K562 (cell line): ENCODE measurements at regions not wholly inside any gene's neighbourhood (a gene's known extent, or its start where the extent isn't known, plus 50 kb on each side); places are given as distances from the start of the nearest gene placed in this dataset.

Experiments used
- ATAC-seq: fragments of 200-7000 bp; cut with Tn5 transposase; 3 replicates; pipeline ENCODE4 v1.9.1; 2020; ENCODE audit warnings: moderate library complexity
- BruUV-seq: library from RNA; stranded (reverse); fragments of 400-500 nt; replicated peaks from 2 replicates; lab custom pipeline; 2021; lab: Mats Ljungman, UMichigan
- CTCF ChIA-PET: fragments of 300-600 bp; formaldehyde crosslinking; extraction: SDS; loops from one replicate; lab custom pipeline; 2021; ENCODE audit warnings: low intra/inter-chr PET ratio; lab: Yijun Ruan, JAX
- POLR2A ChIA-PET: fragments of 300-600, 350-650 bp; sonication (Branson Sonifier 250); formaldehyde crosslinking; extraction: SDS; loops from one replicate; lab custom pipeline; 2021; ENCODE audit warnings: antibody characterized with exemption, inconsistent platforms; lab: Yijun Ruan, JAX
- DNase-seq, 4 experiments: peaks; one replicate each; pipeline versions ENCODE4 v3.0.0 to v3.0.0-alpha.2; 2011 to 2018; ENCODE audit warnings: low spot score in 3 of 4, mixed read lengths in 3 of 4; ENCODE audit errors: extremely low read depth in 1 of 4
- FAIRE-seq: peaks from 2 replicates; lab custom pipeline; 2011; peaks lifted over from hg19 to GRCh38; lab: Jason Lieb, UNC
- H2AFZ ChIP-seq: 2 replicates; pipeline ENCODE4 v1.6.0; 2011; ENCODE audit warnings: low read depth, low read length, control low read depth, inconsistent platforms
- H3K27ac ChIP-seq: fragments of 200-600 bp; 3 replicates; pipeline ENCODE4 v1.8.0; 2011; ENCODE audit warnings: low read depth, mild to moderate bottlenecking, control low read depth, inconsistent platforms, low read length, moderate library complexity, mixed read lengths; ENCODE audit errors: extremely low read depth
- H3K27me3 ChIP-seq, 2 experiments: fragments of 300-600 bp in 1 of 2; 2 replicates in 1 of 2; 3 replicates in 1 of 2; pipeline versions ENCODE4 v1.6.0 to v1.8.0; 2011; ENCODE audit warnings: inconsistent platforms in 2 of 2, low read length in 2 of 2, mild to moderate bottlenecking in 1 of 2, mixed read lengths in 1 of 2, moderate library complexity in 1 of 2; ENCODE audit not compliant: control insufficient read depth in 2 of 2, insufficient read depth in 2 of 2
- H3K36me3 ChIP-seq: fragments of 300-600 bp; 3 replicates; pipeline ENCODE4 v1.8.0; 2011; ENCODE audit warnings: mild to moderate bottlenecking, low read length, inconsistent platforms; ENCODE audit not compliant: control insufficient read depth, insufficient read depth
- H3K4me1 ChIP-seq, 2 experiments: fragments of 200-600 bp in 1 of 2; replicated peaks in 1 of 2; 2 replicates in 1 of 2; 3 replicates in 1 of 2; pipeline versions ENCODE4 v1.5.1 to v1.8.0; 2011; ENCODE audit warnings: inconsistent platforms in 2 of 2, low read length in 2 of 2, mild to moderate bottlenecking in 1 of 2, mixed read lengths in 1 of 2, moderate library complexity in 1 of 2; ENCODE audit not compliant: control insufficient read depth in 2 of 2, insufficient read depth in 2 of 2
- H3K4me2 ChIP-seq: 2 replicates; pipeline ENCODE4 v1.6.1; 2011; ENCODE audit warnings: low read length, control low read depth, inconsistent platforms, mixed read lengths; ENCODE audit not compliant: insufficient read depth
- H3K4me3 ChIP-seq: fragments of 200-600 bp; sonication (generic), shearing (Covaris generic); 2 replicates; pipeline ENCODE4 v1.5.1; 2016; ENCODE audit warnings: control low read depth, inconsistent platforms
- H3K79me2 ChIP-seq: fragments of 200-600 bp; 3 replicates; pipeline ENCODE4 v1.8.0; 2011; ENCODE audit warnings: low read length, inconsistent platforms; ENCODE audit not compliant: control insufficient read depth, insufficient read depth
- H3K9ac ChIP-seq, 2 experiments: 2 replicates each; pipeline versions ENCODE4 v1.6.0 to v1.6.1; 2011; ENCODE audit warnings: low read depth in 2 of 2, low read length in 2 of 2, control low read depth in 1 of 2, inconsistent platforms in 1 of 2, mild to moderate bottlenecking in 1 of 2, mixed read lengths in 1 of 2; ENCODE audit not compliant: insufficient read depth in 1 of 2
- H3K9me1 ChIP-seq: one replicate; pipeline ENCODE4 v1.6.0; 2011; ENCODE audit warnings: inconsistent platforms, mild to moderate bottlenecking, low read length, moderate library complexity; ENCODE audit not compliant: control insufficient read depth, insufficient read depth
- H3K9me3 ChIP-seq: replicated peaks from 2 replicates; pipeline ENCODE4 v1.5.1; 2011; ENCODE audit warnings: low read depth, low read length, inconsistent platforms; ENCODE audit not compliant: control insufficient read depth, insufficient read depth
- H4K20me1 ChIP-seq: replicated peaks from 2 replicates; pipeline ENCODE4 v1.6.1; 2011; ENCODE audit warnings: low read length, inconsistent platforms, mixed read lengths; ENCODE audit not compliant: control insufficient read depth, insufficient read depth
- ARID1B ChIP-seq: fragments of 450-650 bp; IDR thresholded peaks from 2 replicates; pipeline ENCODE4 v1.6.1; 2016; ENCODE audit warnings: antibody characterized with exemption, mild to moderate bottlenecking, inconsistent platforms
- DPF2 ChIP-seq: fragments of 450-650 bp; IDR thresholded peaks from 2 replicates; pipeline ENCODE4 v1.6.1; 2016
- JUND ChIP-seq, 2 experiments: IDR thresholded peaks; 2 replicates in 1 of 2; 3 replicates in 1 of 2; pipeline ENCODE4 v1.6.1; 2011; ENCODE audit warnings: borderline replicate concordance in 2 of 2, low read depth in 2 of 2, low read length in 2 of 2, improper control_type of control experiment in 1 of 2, missing biosample characterization in 1 of 2, missing genetic modification characterization in 1 of 2, missing genetic modification reagents in 1 of 2
- MEF2D ChIP-seq: conservative IDR thresholded peaks from 2 replicates; pipeline ENCODE4 v1.6.1; 2016; ENCODE audit warnings: low read depth, missing genetic modification characterization, missing compliant biosample characterization
- RAD51 ChIP-seq: fragments of 450-650 bp; IDR thresholded peaks from 2 replicates; pipeline ENCODE4 v1.7.1; 2016; ENCODE audit warnings: low read depth, mild to moderate bottlenecking, borderline replicate concordance
- ZNF224 ChIP-seq: sonication (generic); formaldehyde crosslinking; IDR thresholded peaks from 2 replicates; pipeline ENCODE4 v1.8.0; 2022; ENCODE audit warnings: mild to moderate bottlenecking, missing genetic modification reagents
- WGBS: fragments of 100-300 bp; shearing (Covaris generic); methylation state at CpG from one replicate; pipeline ENCODE4 v1.1.6; 2016; ENCODE audit warnings: low coverage, mixed read lengths; ENCODE audit not compliant: insufficient coverage; ENCODE audit errors: missing lambda C conversion rate; 5-methylcytosine and 5-hydroxymethylcytosine counted together
- in situ Hi-C: fragments of 300-500 bp; cut with MboI; formaldehyde crosslinking; loops from 4 replicates; pipeline ENCODE4 v1.15.0; 2018; ENCODE audit warnings: inconsistent platforms, mixed read lengths
- intact Hi-C: fragments of 100-400 bp; cut with micrococcal nuclease; formaldehyde crosslinking; loops from 2 replicates; pipeline ENCODE4 v1.14.2; 2022
- TF ChIP-seq, protein P1 (sequence below): IDR thresholded peaks from 2 replicates; pipeline ENCODE4 v1.6.1; 2012; ENCODE audit warnings: low read depth, low read length, improper control_type of control experiment, borderline replicate concordance

DNA sequence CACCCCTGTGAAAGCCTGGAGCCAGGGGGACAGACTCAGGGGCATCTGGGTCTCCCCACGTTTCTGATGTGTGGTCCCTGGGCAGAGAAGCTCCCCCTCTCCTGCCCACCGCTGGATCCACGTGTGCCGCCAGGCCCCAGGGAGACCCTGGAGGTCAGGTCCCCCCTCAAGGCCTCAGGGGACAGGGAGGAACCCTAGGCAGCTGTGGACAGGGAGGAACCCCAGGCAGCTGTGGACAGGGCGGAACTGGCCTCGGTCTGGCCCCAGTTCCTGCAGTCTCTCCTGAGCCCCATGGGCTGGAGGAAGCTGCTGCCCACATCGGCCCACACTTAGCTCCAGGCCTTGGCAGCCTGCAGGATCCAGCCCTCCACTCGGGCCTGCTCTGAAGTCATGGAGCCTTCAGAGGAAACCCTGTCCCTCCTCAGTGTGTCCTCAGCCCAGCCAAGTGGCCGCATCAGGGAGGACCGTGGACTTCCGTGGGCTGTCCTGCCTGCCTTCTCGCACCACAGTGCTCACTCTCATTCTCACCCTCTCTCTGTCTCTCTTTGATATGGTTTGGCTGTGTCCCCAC is 127.7 kb downstream of the BRD1 start:
- no TSS peak for BruUV-seq
- DNase-seq (no peak), ATAC-seq (no peak), FAIRE-seq (no peak)
- Histone ChIP-seq H3K79me2 (no peaks in the 10 kb centered on the region), H3K36me3 (no peaks in the 10 kb centered on the region), H3K9me1 (no peaks in the 10 kb centered on the region), H3K4me1 (peaks cover 9 to 17% of the 10 kb centered on the region in 2 experiments; a peak in 4 of 5 replicates), H3K27me3 (no peaks in the 10 kb centered on the region; a peak in 1 of 5 replicates), H2AFZ (no peak overlapping the region), H3K9me3 (peaks cover 9% of the 10 kb centered on the region), H3K9ac (no peak overlapping the region), H3K4me3 (no peak overlapping the region), H3K27ac (no peak overlapping the region), H4K20me1 (no peaks in the 10 kb centered on the region), H3K4me2 (no peak overlapping the region)
- intact Hi-C loops: no loop called here
- ChIA-PET CTCF (no interaction called here), POLR2A (interaction anchor here (0.7 kb wide), 1 partner anchor 1169 kb away, joined by 4 read pairs; no protein-coding TSS in a partner anchor)
- WGBS: 15% methylated on average over 8 of the region's 12 CpGs
- TF ChIP-seq JUND (IDR thresholded peaks at IDR 0.05; ENCODE audit: borderline replicate concordance, low read depth, low read length) (no peak), JUND (tag; IDR thresholded peaks at IDR 0.05; ENCODE audit: borderline replicate concordance, low read depth, low read length) (no peak), ZNF224 (CRISPR knock-in tag) (no peak), MEF2D (tag) (no peak), DPF2 (no peak), ARID1B (no peak), RAD51 (no peak)
- TF ChIP-seq, protein P1, sequence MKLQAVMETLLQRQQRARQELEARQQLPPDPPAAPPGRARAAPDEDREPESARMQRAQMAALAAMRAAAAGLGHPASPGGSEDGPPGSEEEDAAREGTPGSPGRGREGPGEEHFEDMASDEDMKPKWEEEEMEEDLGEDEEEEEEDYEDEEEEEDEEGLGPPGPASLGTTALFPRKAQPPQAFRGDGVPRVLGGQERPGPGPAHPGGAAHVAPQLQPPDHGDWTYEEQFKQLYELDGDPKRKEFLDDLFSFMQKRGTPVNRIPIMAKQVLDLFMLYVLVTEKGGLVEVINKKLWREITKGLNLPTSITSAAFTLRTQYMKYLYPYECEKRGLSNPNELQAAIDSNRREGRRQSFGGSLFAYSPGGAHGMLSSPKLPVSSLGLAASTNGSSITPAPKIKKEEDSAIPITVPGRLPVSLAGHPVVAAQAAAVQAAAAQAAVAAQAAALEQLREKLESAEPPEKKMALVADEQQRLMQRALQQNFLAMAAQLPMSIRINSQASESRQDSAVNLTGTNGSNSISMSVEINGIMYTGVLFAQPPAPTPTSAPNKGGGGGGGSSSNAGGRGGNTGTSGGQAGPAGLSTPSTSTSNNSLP: no peak
- in situ Hi-C loops: no loop called here
